ENCODE measurements at regions not wholly inside any gene's neighbourhood (a gene's known extent, or its start where the extent isn't known, plus 50 kb on each side); places are given as distances from the start of the nearest gene placed in this dataset.

GRCh38 chr15:87567406-87568030, 689.0 kb downstream of the NTRK3 start:
- Histone ChIP-seq H3K9me3 (no peaks in the 10 kb centered on the region), H3K4me1 (no peaks in the 10 kb centered on the region), H3K27ac (no peak overlapping the region), H3K4me2 (no peak overlapping the region), H3K4me3 (no peak overlapping the region)
- FAIRE-seq (no peak), DNase-seq (ENCODE audit: low read depth in 1 of 2, low spot score in 1 of 2) (no peak), ATAC-seq (no peak)
- ChIA-PET POLR2A (no interaction called here), CTCF (interaction anchor here (1.6 kb wide), 1 partner anchor 14 kb away, joined by 4 read pairs; no protein-coding TSS in a partner anchor)
- TF ChIP-seq HOXA7 (CRISPR knock-in tag; IDR thresholded peaks at IDR 0.05) (no peak), HOXB13 (CRISPR knock-in tag; IDR thresholded peaks at IDR 0.05; ENCODE audit: low read depth) (no peak), MYC (IDR thresholded peaks at IDR 0.05; ENCODE audit: borderline replicate concordance, low read length) (no peak), PHF8 (IDR thresholded peaks at IDR 0.05; ENCODE audit: borderline replicate concordance, low read depth) (no peak), NFE2L2 (conservative IDR thresholded peaks at IDR 0.05; ENCODE audit: low read length) (no peak), RCOR1 (IDR thresholded peaks at IDR 0.05; ENCODE audit: low read depth, low read length) (no peak)
- TF ChIP-seq, protein P1, sequence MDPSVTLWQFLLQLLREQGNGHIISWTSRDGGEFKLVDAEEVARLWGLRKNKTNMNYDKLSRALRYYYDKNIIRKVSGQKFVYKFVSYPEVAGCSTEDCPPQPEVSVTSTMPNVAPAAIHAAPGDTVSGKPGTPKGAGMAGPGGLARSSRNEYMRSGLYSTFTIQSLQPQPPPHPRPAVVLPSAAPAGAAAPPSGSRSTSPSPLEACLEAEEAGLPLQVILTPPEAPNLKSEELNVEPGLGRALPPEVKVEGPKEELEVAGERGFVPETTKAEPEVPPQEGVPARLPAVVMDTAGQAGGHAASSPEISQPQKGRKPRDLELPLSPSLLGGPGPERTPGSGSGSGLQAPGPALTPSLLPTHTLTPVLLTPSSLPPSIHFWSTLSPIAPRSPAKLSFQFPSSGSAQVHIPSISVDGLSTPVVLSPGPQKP (IDR thresholded peaks at IDR 0.05; ENCODE audit: low read depth, low read length): no peak
- WGBS (ENCODE audit: missing lambda C conversion rate): 15% methylated on average over 3 of the region's 3 CpGs

DNA sequence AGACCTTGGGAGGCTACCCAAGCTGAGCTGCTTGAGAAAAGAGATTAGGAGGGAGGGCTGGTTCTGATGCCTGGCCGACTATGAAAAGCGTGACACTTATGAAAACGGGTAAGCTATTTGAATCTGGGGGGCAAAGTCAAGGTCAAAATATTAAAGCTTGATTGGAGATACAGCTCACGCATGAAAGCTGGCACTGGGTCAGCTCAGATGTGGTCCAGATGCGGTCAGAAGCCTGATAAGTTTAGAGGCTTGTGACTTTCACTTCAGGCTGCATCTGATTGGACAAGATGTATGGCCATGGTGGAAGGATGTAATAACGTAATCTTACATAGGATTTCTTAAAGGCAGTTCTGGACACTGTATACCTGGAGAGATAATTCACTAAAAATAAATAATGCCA, 690.3 kb downstream of the NTRK3 start:
- Histone ChIP-seq H3K4me1 (no peaks in the 10 kb centered on the region), H3K9me3 (no peaks in the 10 kb centered on the region), H3K4me3 (no peak overlapping the region), H3K27ac (no peak overlapping the region), H3K4me2 (no peak overlapping the region)
- FAIRE-seq (no peak), ATAC-seq (no peak), DNase-seq (ENCODE audit: low read depth in 1 of 2, low spot score in 1 of 2) (no peak)
- CTCF ChIA-PET: interaction anchor here (1.1 to 1.6 kb wide), 2 partner anchors 15 to 40 kb away, joined by 3 to 4 read pairs; no protein-coding TSS in a partner anchor
- POLR2A ChIA-PET: no interaction called here
- TF ChIP-seq CHD4 (IDR thresholded peaks at IDR 0.05; ENCODE audit: borderline replicate concordance): no peak
- no peak for TF ChIP-seq HDAC2 (IDR thresholded peaks at IDR 0.05)
- TF ChIP-seq KDM1A (IDR thresholded peaks at IDR 0.05; ENCODE audit: low read depth): no peak
- no peak for TF ChIP-seq TFCP2L1 (CRISPR knock-in tag; IDR thresholded peaks at IDR 0.05)
- no peak for TF ChIP-seq HOXB5 (CRISPR knock-in tag; IDR thresholded peaks at IDR 0.05)
- no peak for TF ChIP-seq CBX2 (IDR thresholded peaks at IDR 0.05; ENCODE audit: borderline replicate concordance, low read depth)
- TF ChIP-seq USF2 (IDR thresholded peaks at IDR 0.05): no peak
- TF ChIP-seq, protein P1 (IDR thresholded peaks at IDR 0.05; ENCODE audit: low read depth, low read length): no peak
- no peak for TF ChIP-seq EHMT2 (IDR thresholded peaks at IDR 0.05; ENCODE audit: low read depth)
- no peak for TF ChIP-seq FOSB (CRISPR knock-in tag; IDR thresholded peaks at IDR 0.05)
- no peak for TF ChIP-seq HES2 (IDR thresholded peaks at IDR 0.05)
- no peak for TF ChIP-seq RAD21 (conservative IDR thresholded peaks at IDR 0.05 in 1 of 2, IDR thresholded peaks at IDR 0.05 in 1 of 2)
- TF ChIP-seq POLR2AphosphoS2 (conservative IDR thresholded peaks at IDR 0.05; ENCODE audit: low read length): no peak
- no peak for TF ChIP-seq NPAS2 (CRISPR knock-in tag; IDR thresholded peaks at IDR 0.05; ENCODE audit: borderline replicate concordance)
- TF ChIP-seq, protein P2, sequence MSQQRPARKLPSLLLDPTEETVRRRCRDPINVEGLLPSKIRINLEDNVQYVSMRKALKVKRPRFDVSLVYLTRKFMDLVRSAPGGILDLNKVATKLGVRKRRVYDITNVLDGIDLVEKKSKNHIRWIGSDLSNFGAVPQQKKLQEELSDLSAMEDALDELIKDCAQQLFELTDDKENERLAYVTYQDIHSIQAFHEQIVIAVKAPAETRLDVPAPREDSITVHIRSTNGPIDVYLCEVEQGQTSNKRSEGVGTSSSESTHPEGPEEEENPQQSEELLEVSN (IDR thresholded peaks at IDR 0.05; ENCODE audit: borderline replicate concordance, low read depth): no peak
- TF ChIP-seq MYC (IDR thresholded peaks at IDR 0.05; ENCODE audit: borderline replicate concordance, low read length): no peak
- 26% methylated on average over 6 of the region's 6 CpGs for whole genome bisulfite sequencing (ENCODE audit: missing lambda C conversion rate)
